ENCODE measurements at regions not wholly inside any gene's neighbourhood (a gene's known extent, or its start where the extent isn't known, plus 50 kb on each side); places are given as distances from the start of the nearest gene placed in this dataset.

- DNase-seq (ENCODE audit: low spot score): no peak
Measured at GRCh38 chr11:106216281-106216680, 138.8 kb downstream of the AASDHPPT start.

GRCh38 chr11:106217456-106217855 is 140.0 kb downstream of the AASDHPPT start:
- no peak for DNase-seq (ENCODE audit: low spot score)

GRCh38 chr11:106218106-106218505 is 140.6 kb downstream of the AASDHPPT start:
- DNase-seq (ENCODE audit: low spot score): no peak

- no peak for DNase-seq (ENCODE audit: low spot score)
Measured at GRCh38 chr11:106222626-106223025, 145.2 kb downstream of the AASDHPPT start.

GRCh38 chr11:106224172-106224571 is 146.7 kb downstream of the AASDHPPT start:
- DNase-seq (ENCODE audit: low spot score): no peak

GRCh38 chr11:106228996-106229395 is 151.5 kb downstream of the AASDHPPT start:
- DNase-seq (ENCODE audit: low spot score): no peak

GRCh38 chr11:106231591-106231990 is 154.1 kb downstream of the AASDHPPT start:
- DNase-seq (ENCODE audit: low spot score): no peak

GRCh38 chr11:106233191-106233590 is 155.7 kb downstream of the AASDHPPT start:
- no peak for DNase-seq (ENCODE audit: low spot score)

GRCh38 chr11:106234794-106235193 is 157.3 kb downstream of the AASDHPPT start:
- no peak for DNase-seq (ENCODE audit: low spot score)

- DNase-seq (ENCODE audit: low spot score): no peak
Measured at GRCh38 chr11:106236295-106236694, 158.8 kb downstream of the AASDHPPT start.

GRCh38 chr11:106238704-106239360 is 161.4 kb downstream of the AASDHPPT start:
- DNase-seq (ENCODE audit: low spot score): no peak

- DNase-seq (ENCODE audit: low spot score): no peak
Measured at GRCh38 chr11:106241601-106242257, 164.3 kb downstream of the AASDHPPT start.

- DNase-seq (ENCODE audit: low spot score): no peak
Measured at GRCh38 chr11:106242718-106243415, 165.4 kb downstream of the AASDHPPT start.

GRCh38 chr11:106246495-106246894 is 169.0 kb downstream of the AASDHPPT start:
- no peak for DNase-seq (ENCODE audit: low spot score)

GRCh38 chr11:106249617-106250239 is 172.3 kb downstream of the AASDHPPT start:
- DNase-seq (ENCODE audit: low spot score): no peak

GRCh38 chr11:106262852-106263251 is 185.4 kb downstream of the AASDHPPT start:
- DNase-seq (ENCODE audit: low spot score): no peak

GRCh38 chr11:106263527-106263926 is 186.1 kb downstream of the AASDHPPT start:
- no peak for DNase-seq (ENCODE audit: low spot score)

GRCh38 chr11:106271086-106271485 is 193.6 kb downstream of the AASDHPPT start:
- no peak for DNase-seq (ENCODE audit: low spot score)

GRCh38 chr11:106271686-106272085 is 194.2 kb downstream of the AASDHPPT start:
- DNase-seq (ENCODE audit: low spot score): no peak

GRCh38 chr11:106275151-106275550 is 197.7 kb downstream of the AASDHPPT start:
- DNase-seq (ENCODE audit: low spot score): no peak

GRCh38 chr11:106276126-106276525 is 198.7 kb downstream of the AASDHPPT start:
- DNase-seq (ENCODE audit: low spot score): no peak

- DNase-seq (ENCODE audit: low spot score): peak; percentile 4
Measured at GRCh38 chr11:106276859-106277436, 199.5 kb downstream of the AASDHPPT start.
